ENCODE measurements at regions not wholly inside any gene's neighbourhood (a gene's known extent, or its start where the extent isn't known, plus 50 kb on each side); places are given as distances from the start of the nearest gene placed in this dataset.
A peak's percentile ranks its signal among the peaks of the same experiment; 100 is the strongest.

- intact Hi-C loops (cut with DNase I): no loop called here
- H3K36me3 ChIP-seq: no peaks in the 10 kb centered on the region
- no peak overlapping the region for H3K4me3 ChIP-seq
- 94% methylated on average over 7 of the region's 7 CpGs for WGBS
- H3K9me3 ChIP-seq: no peaks in the 10 kb centered on the region
- no peak overlapping the region for H3K27ac ChIP-seq
- no peaks in the 10 kb centered on the region for H3K4me1 ChIP-seq (replicated peaks)
- no peaks in the 10 kb centered on the region for H3K27me3 ChIP-seq (replicated peaks; ENCODE audit: insufficient read depth)
- TF ChIP-seq POLR2A (IDR thresholded peaks at IDR 0.05): no peak
- TF ChIP-seq POLR2AphosphoS5 (IDR thresholded peaks at IDR 0.05): no peak
- no peak for TF ChIP-seq CTCF (IDR thresholded peaks at IDR 0.05)
- DNase-seq (ENCODE audit: low spot score): no peak
These were observed 260.6 kb downstream of the BAMBI start for GRCh38 chr10:28937959-28938358.

- Histone ChIP-seq H3K4me3 (no peak overlapping the region), H3K36me3 (no peaks in the 10 kb centered on the region), H3K27ac (no peak overlapping the region), H3K27me3 (replicated peaks; ENCODE audit: insufficient read depth) (no peaks in the 10 kb centered on the region), H3K9me3 (no peaks in the 10 kb centered on the region), H3K4me1 (replicated peaks) (no peaks in the 10 kb centered on the region)
- TF ChIP-seq CTCF (IDR thresholded peaks at IDR 0.05) (no peak), POLR2A (IDR thresholded peaks at IDR 0.05) (no peak), POLR2AphosphoS5 (IDR thresholded peaks at IDR 0.05) (no peak)
- 17% methylated on average over 1 of the region's 1 CpG for WGBS
- DNase-seq (ENCODE audit: low spot score): peak; percentile 14
- intact Hi-C loops (cut with DNase I): no loop called here
These were observed 261.4 kb downstream of the BAMBI start for GRCh38 chr10:28938745-28939144.

DNA sequence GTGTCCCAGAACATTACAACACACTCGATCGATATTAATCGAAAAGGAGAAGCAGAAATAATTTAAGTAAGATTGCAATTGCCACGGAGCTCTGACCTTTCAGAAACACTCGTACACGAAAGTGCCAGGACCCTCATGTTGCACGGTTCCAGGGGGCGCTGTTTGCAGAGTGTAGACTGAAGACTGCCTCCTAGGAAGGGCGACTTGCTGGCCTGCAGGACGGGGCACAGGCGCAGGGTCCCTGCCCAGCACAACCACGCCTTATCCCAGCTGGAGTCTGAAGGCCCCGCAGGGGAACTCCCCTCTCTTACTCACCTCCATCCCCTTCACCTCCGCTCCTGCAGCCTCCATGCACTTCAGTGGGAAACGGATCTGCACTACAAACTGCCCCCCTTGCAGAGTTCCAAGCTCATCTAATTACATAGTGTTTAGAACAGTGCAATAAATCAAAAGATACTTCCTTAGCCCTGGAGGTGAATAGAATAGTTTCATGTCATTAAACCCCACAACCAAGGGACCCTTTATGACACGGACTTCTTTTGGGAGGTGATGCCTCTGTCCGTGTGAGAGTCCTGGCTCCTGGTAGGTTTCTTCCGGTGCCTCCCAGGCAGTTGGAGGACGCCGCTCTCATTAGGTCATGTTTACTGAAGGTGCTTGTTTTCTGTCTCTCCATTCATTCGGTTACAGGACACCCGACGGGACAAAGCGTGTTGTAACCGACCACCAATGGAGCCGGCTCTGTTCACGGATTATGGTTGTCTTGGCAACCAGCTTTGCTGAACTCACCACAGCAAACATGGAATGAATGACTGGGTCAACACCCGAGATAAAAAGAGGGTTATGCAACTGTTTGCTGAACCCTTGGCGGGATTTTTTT lies 262.2 kb downstream of the BAMBI start:
- H3K27me3 ChIP-seq (replicated peaks; ENCODE audit: insufficient read depth): no peaks in the 10 kb centered on the region
- no peak overlapping the region for H3K4me3 ChIP-seq
- intact Hi-C loops (cut with DNase I): no loop called here
- H3K9me3 ChIP-seq: no peaks in the 10 kb centered on the region
- no peaks in the 10 kb centered on the region for H3K4me1 ChIP-seq (replicated peaks)
- TF ChIP-seq CTCF (IDR thresholded peaks at IDR 0.05) (no peak), POLR2AphosphoS5 (IDR thresholded peaks at IDR 0.05) (peak; percentile 3), POLR2A (IDR thresholded peaks at IDR 0.05) (no peak)
- DNase-seq (ENCODE audit: low spot score): peak; percentile 40
- H3K36me3 ChIP-seq: no peaks in the 10 kb centered on the region
- no peak overlapping the region for H3K27ac ChIP-seq
- 29% methylated on average over 29 of the region's 29 CpGs for WGBS

- H3K9me3 ChIP-seq: no peaks in the 10 kb centered on the region
- DNase-seq (ENCODE audit: low spot score): no peak
- no peaks in the 10 kb centered on the region for H3K4me1 ChIP-seq (replicated peaks)
- intact Hi-C loops (cut with DNase I): no loop called here
- no peak overlapping the region for H3K4me3 ChIP-seq
- no peaks in the 10 kb centered on the region for H3K27me3 ChIP-seq (replicated peaks; ENCODE audit: insufficient read depth)
- no peaks in the 10 kb centered on the region for H3K36me3 ChIP-seq
- 21% methylated on average over 8 of the region's 8 CpGs for WGBS
- no peak for TF ChIP-seq POLR2AphosphoS5 (IDR thresholded peaks at IDR 0.05)
- no peak for TF ChIP-seq CTCF (IDR thresholded peaks at IDR 0.05)
- no peak for TF ChIP-seq POLR2A (IDR thresholded peaks at IDR 0.05)
- no peak overlapping the region for H3K27ac ChIP-seq
These were observed 263.0 kb downstream of the BAMBI start for GRCh38 chr10:28940158-28940888.
